C1 segment of cervical spinal cord (tissue), 14 donors: ENCODE measurements at regions not wholly inside any gene's neighbourhood (a gene's known extent, or its start where the extent isn't known, plus 50 kb on each side); places are given as distances from the start of the nearest gene placed in this dataset.
"Not testable (repeated sequence)": the region's sequence is repeated elsewhere in the genome, so short reads cannot be mapped to it uniquely, and the experiment has no call there.

ENCODE experiments used
- DNase-seq, 14 donors: peaks; one replicate each; lab custom pipeline; 2025; lab: John Stamatoyannopoulos, UW

- DNase-seq, result no peak
Measured at GRCh38 chr10:3972460-3973301, 187.7 kb upstream of the KLF6 start.

- no peak for DNase-seq
Measured at GRCh38 chr10:3971713-3972112, 186.7 kb upstream of the KLF6 start.

- DNase-seq, result no peak
Measured at GRCh38 chr10:3969876-3970666, 185.1 kb upstream of the KLF6 start.

GRCh38 chr10:3968727-3969126, 183.7 kb upstream of the KLF6 start:
- DNase-seq, result no peak

GRCh38 chr10:3964516-3964915, 179.5 kb upstream of the KLF6 start:
- no peak for DNase-seq

GRCh38 chr10:3963191-3963673, 178.2 kb upstream of the KLF6 start:
- no peak for DNase-seq

GRCh38 chr10:3961082-3961481, 176.1 kb upstream of the KLF6 start:
- no peak for DNase-seq

- DNase-seq, result no peak
Measured at GRCh38 chr10:3960496-3960895, 175.5 kb upstream of the KLF6 start.

GRCh38 chr10:3959370-3960325, 174.6 kb upstream of the KLF6 start:
- no peak for DNase-seq

GRCh38 chr10:3958472-3958996, 173.5 kb upstream of the KLF6 start:
- DNase-seq, result no peak

- no peak for DNase-seq
Measured at GRCh38 chr10:3955955-3956617, 171.1 kb upstream of the KLF6 start.

GRCh38 chr10:3955493-3955892, 170.5 kb upstream of the KLF6 start:
- DNase-seq, result no peak

GRCh38 chr10:3954615-3955014, 169.6 kb upstream of the KLF6 start:
- DNase-seq, result no peak

GRCh38 chr10:3954007-3954406, 169.0 kb upstream of the KLF6 start:
- DNase-seq, result not testable (repeated sequence)

- no peak for DNase-seq
Measured at GRCh38 chr10:3951993-3952392, 167.0 kb upstream of the KLF6 start.

- DNase-seq, result no peak
Measured at GRCh38 chr10:3950676-3951275, 165.8 kb upstream of the KLF6 start.

GRCh38 chr10:3949711-3950110, 164.7 kb upstream of the KLF6 start:
- DNase-seq, result no peak

- DNase-seq, result no peak
Measured at GRCh38 chr10:3948843-3949242, 163.8 kb upstream of the KLF6 start.

GRCh38 chr10:3946234-3947229, 161.5 kb upstream of the KLF6 start:
- no peak for DNase-seq
